Liver (tissue), 9 donors: ENCODE measurements at regions not wholly inside any gene's neighbourhood (a gene's known extent, or its start where the extent isn't known, plus 50 kb on each side); places are given as distances from the start of the nearest gene placed in this dataset. TPM values are rescaled to one million over a fixed set of nuclear protein-coding genes. Genes with fewer than 3 reads are reported as not detected.

Experiments
- DNase-seq: peaks from one replicate; pipeline ENCODE4 v3.0.0-alpha.2; 2017; ENCODE audit warnings: low spot score
- H3K27ac ChIP-seq, 2 donors: one replicate each; pipeline ENCODE4 v1.7.0; 2013; ENCODE audit warnings: inconsistent platforms in 2 of 2, low read length in 2 of 2, control low read depth in 1 of 2, low read depth in 1 of 2, mild to moderate bottlenecking in 1 of 2
- H3K27me3 ChIP-seq, 4 donors: one replicate each; pipeline versions ENCODE4 v1.6.1 to v1.7.0; 2013; ENCODE audit warnings: low read length in 3 of 4, inconsistent platforms in 1 of 4, mild to moderate bottlenecking in 1 of 4, moderate library complexity in 1 of 4; ENCODE audit not compliant: control insufficient read depth in 4 of 4, insufficient read depth in 4 of 4
- H3K36me3 ChIP-seq, 4 donors: one replicate each; pipeline versions ENCODE4 v1.6.1 to v1.7.0; 2013; ENCODE audit warnings: low read length in 3 of 4, mild to moderate bottlenecking in 3 of 4, low read depth in 1 of 4, moderate library complexity in 1 of 4; ENCODE audit not compliant: control insufficient read depth in 4 of 4, insufficient read depth in 3 of 4
- H3K4me1 ChIP-seq, 4 donors: one replicate each; pipeline versions ENCODE4 v1.6.1 to v1.7.0; 2013; ENCODE audit warnings: low read length in 3 of 4, mild to moderate bottlenecking in 3 of 4, moderate library complexity in 1 of 4; ENCODE audit not compliant: control insufficient read depth in 4 of 4, insufficient read depth in 4 of 4
- H3K4me3 ChIP-seq, 3 donors: one replicate each; pipeline versions ENCODE4 v1.6.1 to v1.7.0; 2013; ENCODE audit warnings: low read length in 3 of 3, control low read depth in 1 of 3, low read depth in 1 of 3, mild to moderate bottlenecking in 1 of 3
- H3K9ac ChIP-seq, 2 donors: one replicate each; pipeline ENCODE4 v1.7.0; 2013; ENCODE audit warnings: low read length in 2 of 2, mild to moderate bottlenecking in 2 of 2, moderate library complexity in 2 of 2, control low read depth in 1 of 2, low read depth in 1 of 2
- H3K9me3 ChIP-seq, 4 donors: one replicate each; pipeline versions ENCODE4 v1.6.1 to v1.7.0; 2013; ENCODE audit warnings: low read length in 3 of 4; ENCODE audit not compliant: control insufficient read depth in 4 of 4
- CTCF ChIP-seq: fragments of 150-350 bp; IDR thresholded peaks from 2 replicates; pipeline ENCODE4 v1.5.1; 2017; ENCODE audit warnings: improper control_type of control experiment, low read depth, low read length; ENCODE audit not compliant: missing input control
- EGR1 ChIP-seq, 2 donors: IDR thresholded peaks; 2 replicates each; pipeline ENCODE4 v1.6.1; 2016 to 2018; ENCODE audit warnings: antibody characterized with exemption in 2 of 2, low read depth in 2 of 2
- FOXA2 ChIP-seq: IDR thresholded peaks from 2 replicates; pipeline ENCODE4 v1.6.1; 2016; ENCODE audit warnings: antibody characterized with exemption
- GABPA ChIP-seq, 2 donors: IDR thresholded peaks in 1 of 2; conservative IDR thresholded peaks in 1 of 2; 2 replicates each; pipeline ENCODE4 v1.6.1; 2016; ENCODE audit warnings: antibody characterized with exemption in 2 of 2, mild to moderate bottlenecking in 1 of 2, moderate library complexity in 1 of 2
- HNF4A ChIP-seq, 2 donors: conservative IDR thresholded peaks; 2 replicates each; pipeline ENCODE4 v1.6.1; 2016; ENCODE audit warnings: antibody characterized with exemption in 2 of 2, mild to moderate bottlenecking in 2 of 2
- JUND ChIP-seq, 2 donors: IDR thresholded peaks; 2 replicates each; pipeline ENCODE4 v1.6.1; 2016; ENCODE audit warnings: antibody characterized with exemption in 2 of 2
- MAX ChIP-seq: IDR thresholded peaks from 2 replicates; pipeline ENCODE4 v1.6.1; 2016; ENCODE audit warnings: antibody characterized with exemption
- NR2F2 ChIP-seq: IDR thresholded peaks from 2 replicates; pipeline ENCODE4 v1.6.1; 2016; ENCODE audit warnings: antibody characterized with exemption
- RAD21 ChIP-seq, 2 donors: IDR thresholded peaks; 2 replicates each; pipeline ENCODE4 v1.6.1; 2016; ENCODE audit warnings: antibody characterized with exemption in 2 of 2, mild to moderate bottlenecking in 2 of 2
- REST ChIP-seq: IDR thresholded peaks from 2 replicates; pipeline ENCODE4 v1.6.1; 2016; ENCODE audit warnings: antibody characterized with exemption, mild to moderate bottlenecking
- RXRA ChIP-seq, 2 donors: IDR thresholded peaks; 2 replicates each; pipeline ENCODE4 v1.6.1; 2017 to 2018; ENCODE audit warnings: antibody characterized with exemption in 2 of 2, mild to moderate bottlenecking in 1 of 2
- SP1 ChIP-seq: IDR thresholded peaks from 2 replicates; pipeline ENCODE4 v1.6.1; 2018; ENCODE audit warnings: antibody characterized with exemption, mild to moderate bottlenecking
- ZBTB33 ChIP-seq: IDR thresholded peaks from 2 replicates; pipeline ENCODE4 v1.6.1; 2016; ENCODE audit warnings: antibody characterized with exemption
- WGBS: extraction: QIAGEN DNeasy Blood & Tissue Kit; methylation state at CpG from one replicate; pipeline ENCODE4 v1.1.7; 2013; 5-methylcytosine and 5-hydroxymethylcytosine counted together
- small RNA-seq: library from RNA; depleted of rRNA; stranded (forward); fragments of <200 nt; gene quantifications from one replicate; pipeline ENCODE3, GENCODE V24; 2014
- donor health status: healthy.
- donor health status: healthy.
- donor health status: healthy.
- donor health status: healthy.
- donor health status: healthy.

DNA sequence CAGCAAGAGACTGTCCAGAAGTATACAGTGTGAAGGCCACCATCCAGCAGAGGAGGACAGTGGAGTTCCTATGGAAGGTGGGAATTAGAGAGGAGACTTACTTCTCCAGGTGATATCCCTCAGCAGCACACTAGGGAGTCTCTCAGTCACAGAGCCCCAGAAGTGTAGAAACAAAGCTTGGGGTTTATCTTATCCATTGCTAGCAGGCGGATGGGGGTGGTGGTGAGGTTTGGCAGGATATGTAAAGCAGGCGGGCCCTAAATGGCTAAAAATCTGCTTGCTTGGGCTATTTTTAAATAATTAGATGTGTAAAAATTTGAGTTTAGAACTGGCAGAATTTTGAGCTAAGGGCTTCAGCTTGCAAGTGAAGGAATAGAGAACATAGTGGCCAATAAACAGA is 50.1 kb upstream of the RGS18 start:
- Histone ChIP-seq H3K9ac (no peak overlapping the region), H3K9me3 (no peaks in the 10 kb centered on the region), H3K36me3 (no peaks in the 10 kb centered on the region), H3K27me3 (no peaks in the 10 kb centered on the region), H3K27ac (no peak overlapping the region), H3K4me1 (no peaks in the 10 kb centered on the region), H3K4me3 (no peak overlapping the region)
- TF ChIP-seq MAX (no peak), FOXA2 (no peak), ZBTB33 (no peak), NR2F2 (no peak), RAD21 (IDR thresholded peaks at IDR 0.05) (no peak), GABPA (IDR thresholded peaks at IDR 0.05 in 1 of 2, conservative IDR thresholded peaks at IDR 0.05 in 1 of 2) (no peak), CTCF (no peak), HNF4A (conservative IDR thresholded peaks at IDR 0.05) (no peak), JUND (IDR thresholded peaks at IDR 0.05) (no peak), REST (no peak), RXRA (IDR thresholded peaks at IDR 0.05) (no peak), EGR1 (IDR thresholded peaks at IDR 0.05; ENCODE audit: low read depth in 2 of 2) (no peak), SP1 (no peak)
- WGBS = 65% methylated on average over 2 of the region's 2 CpGs
- peak; percentile 39 for DNase-seq

Small RNA genes lying in the stretch of these regions (small RNA-seq; reads per million reads assigned to genes)
- gene AL139135.1 (not detected), gene AL713866.2 (not detected)
